AG09309 (cell line): ENCODE measurements at regions not wholly inside any gene's neighbourhood (a gene's known extent, or its start where the extent isn't known, plus 50 kb on each side); places are given as distances from the start of the nearest gene placed in this dataset.

ENCODE experiments used
- DNase-seq: peaks from one replicate; pipeline ENCODE4 v3.0.0-alpha.2; 2010; ENCODE audit warnings: low read depth
- H3K4me3 ChIP-seq: 2 replicates; pipeline ENCODE4 v1.5.1; 2011; ENCODE audit warnings: mild to moderate bottlenecking, low read depth, low read length, moderate library complexity; ENCODE audit not compliant: control insufficient read depth
- TF ChIP-seq, protein P1 (sequence below): IDR thresholded peaks from 2 replicates; pipeline ENCODE4 v1.5.1; 2011; ENCODE audit warnings: mild to moderate bottlenecking, low read depth, low read length, inconsistent platforms; ENCODE audit not compliant: insufficient read depth, control insufficient read depth; ENCODE audit errors: missing control alignments

DNA sequence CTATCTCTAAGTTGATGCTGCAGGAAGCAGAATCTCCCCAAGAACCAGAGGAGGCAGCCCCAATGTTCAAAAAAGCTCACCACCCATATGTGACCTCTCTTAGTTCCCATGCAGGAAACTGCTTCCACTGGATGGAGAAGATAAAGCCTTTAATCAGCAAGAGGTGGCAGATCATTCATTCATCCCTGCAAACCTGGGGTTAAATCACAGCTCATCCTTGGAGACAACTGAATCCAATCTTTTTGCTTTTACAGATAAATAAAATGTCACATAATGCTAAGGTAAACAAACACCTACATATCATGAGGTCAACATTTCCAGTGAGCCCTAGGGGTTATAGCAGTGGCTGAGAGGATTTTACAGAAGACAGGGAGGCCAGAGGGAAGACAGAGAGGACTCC, 112.7 kb upstream of the CD93 start:
- TF ChIP-seq, protein P1, sequence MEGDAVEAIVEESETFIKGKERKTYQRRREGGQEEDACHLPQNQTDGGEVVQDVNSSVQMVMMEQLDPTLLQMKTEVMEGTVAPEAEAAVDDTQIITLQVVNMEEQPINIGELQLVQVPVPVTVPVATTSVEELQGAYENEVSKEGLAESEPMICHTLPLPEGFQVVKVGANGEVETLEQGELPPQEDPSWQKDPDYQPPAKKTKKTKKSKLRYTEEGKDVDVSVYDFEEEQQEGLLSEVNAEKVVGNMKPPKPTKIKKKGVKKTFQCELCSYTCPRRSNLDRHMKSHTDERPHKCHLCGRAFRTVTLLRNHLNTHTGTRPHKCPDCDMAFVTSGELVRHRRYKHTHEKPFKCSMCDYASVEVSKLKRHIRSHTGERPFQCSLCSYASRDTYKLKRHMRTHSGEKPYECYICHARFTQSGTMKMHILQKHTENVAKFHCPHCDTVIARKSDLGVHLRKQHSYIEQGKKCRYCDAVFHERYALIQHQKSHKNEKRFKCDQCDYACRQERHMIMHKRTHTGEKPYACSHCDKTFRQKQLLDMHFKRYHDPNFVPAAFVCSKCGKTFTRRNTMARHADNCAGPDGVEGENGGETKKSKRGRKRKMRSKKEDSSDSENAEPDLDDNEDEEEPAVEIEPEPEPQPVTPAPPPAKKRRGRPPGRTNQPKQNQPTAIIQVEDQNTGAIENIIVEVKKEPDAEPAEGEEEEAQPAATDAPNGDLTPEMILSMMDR: no peak
- no peak for DNase-seq

GRCh38 chr20:23197836-23198235, 111.7 kb upstream of the CD93 start:
- TF ChIP-seq, protein P1: no peak
- no peak overlapping the region for H3K4me3 ChIP-seq
- DNase-seq: no peak

More for the DNA sequence above, 112.7 kb upstream of the CD93 start:
- H3K4me3 ChIP-seq: no peak overlapping the region

GRCh38 chr20:23195636-23196035, 109.5 kb upstream of the CD93 start:
- TF ChIP-seq, protein P1: no peak
- no peak for DNase-seq
- no peak overlapping the region for H3K4me3 ChIP-seq

GRCh38 chr20:23193801-23194384, 107.8 kb upstream of the CD93 start:
- TF ChIP-seq, protein P1: no peak
- H3K4me3 ChIP-seq: no peak overlapping the region
- DNase-seq: no peak

GRCh38 chr20:23192469-23192868, 106.3 kb upstream of the CD93 start:
- H3K4me3 ChIP-seq: no peak overlapping the region
- DNase-seq: no peak
- TF ChIP-seq, protein P1: no peak

- DNase-seq: no peak
- TF ChIP-seq, protein P1: no peak
- no peak overlapping the region for H3K4me3 ChIP-seq
These were observed 104.4 kb upstream of the CD93 start for GRCh38 chr20:23190557-23190956.
